Bronchial epithelial cell (primary cell): ENCODE measurements at regions not wholly inside any gene's neighbourhood (a gene's known extent, or its start where the extent isn't known, plus 50 kb on each side); places are given as distances from the start of the nearest gene placed in this dataset.

Experiments used
- DNase-seq: peaks from one replicate; pipeline ENCODE4 v3.0.0-alpha.2; 2010; ENCODE audit warnings: low read depth
- FAIRE-seq: peaks from 2 replicates; lab custom pipeline; 2011; peaks lifted over from hg19 to GRCh38; lab: Jason Lieb, UNC
- H3K27me3 ChIP-seq: 2 replicates; pipeline ENCODE4 v1.5.1; 2011; ENCODE audit warnings: low read length; ENCODE audit not compliant: control insufficient read depth, insufficient read depth
- H3K36me3 ChIP-seq: 2 replicates; pipeline ENCODE4 v1.5.1; 2011; ENCODE audit warnings: low read length; ENCODE audit not compliant: control insufficient read depth, insufficient read depth
- H3K4me3 ChIP-seq: 2 replicates; pipeline ENCODE4 v1.5.1; 2011; ENCODE audit warnings: mild to moderate bottlenecking, low read depth, low read length, control low read depth
- CTCF ChIP-seq: IDR thresholded peaks from 2 replicates; pipeline ENCODE4 v1.5.1; 2011; ENCODE audit warnings: mild to moderate bottlenecking, moderate library complexity, low read length, control low read depth, inconsistent platforms; ENCODE audit not compliant: insufficient read depth, severe bottlenecking

- FAIRE-seq, result no peak
- Histone ChIP-seq H3K27me3 (no peaks in the 10 kb centered on the region), H3K36me3 (no peaks in the 10 kb centered on the region)
Observed at GRCh38 chr4:217891-218290, 87.4 kb downstream of the ZNF732 start.

GRCh38 chr4:213971-214370 lies 89.7 kb downstream of the ZNF718 start:
- DNase-seq, result peak; percentile 24
- FAIRE-seq, result peak; percentile 90
- H3K4me3 ChIP-seq, result no peak overlapping the region
- H3K27me3 ChIP-seq, result no peaks in the 10 kb centered on the region
- no peaks in the 10 kb centered on the region for H3K36me3 ChIP-seq
- TF ChIP-seq CTCF, result no peak

More at GRCh38 chr4:217891-218290, 87.4 kb downstream of the ZNF732 start:
- no peak for TF ChIP-seq CTCF
- DNase-seq, result no peak
- no peak overlapping the region for H3K4me3 ChIP-seq
